Activated effector memory CD4-positive, alpha-beta T cell treated with anti-CD3 and anti-CD28 coated beads, Interleukin-2, amount 50 U/mL, for 16 hours (primary cell): ENCODE measurements at regions not wholly inside any gene's neighbourhood (a gene's known extent, or its start where the extent isn't known, plus 50 kb on each side); places are given as distances from the start of the nearest gene placed in this dataset.

ENCODE experiments used
- DNase-seq: peaks from one replicate; pipeline ENCODE4 v3.0.0-alpha.2; 2020

GRCh38 chr7:155138204-155138603, 68.1 kb downstream of the HTR5A start:
- DNase-seq = no peak

GRCh38 chr7:155141562-155141961, 71.4 kb downstream of the HTR5A start:
- peak; percentile 52 for DNase-seq

- no peak for DNase-seq
Observed at GRCh38 chr7:155143381-155143780, 73.3 kb downstream of the HTR5A start.

GRCh38 chr7:155144371-155144770, 74.2 kb downstream of the HTR5A start:
- peak; percentile 25 for DNase-seq

- peak; percentile 50 for DNase-seq
Observed at GRCh38 chr7:155145477-155146255, 75.5 kb downstream of the HTR5A start.

- no peak for DNase-seq
Observed at GRCh38 chr7:155147172-155147571, 77.0 kb downstream of the HTR5A start.

- peak; percentile 34 for DNase-seq
Observed at GRCh38 chr7:155147624-155148023, 77.5 kb downstream of the HTR5A start.

- peak; percentile 37 for DNase-seq
Observed at GRCh38 chr7:155153676-155154075, 83.6 kb downstream of the HTR5A start.

- DNase-seq = peak; percentile 12
Observed at GRCh38 chr7:155154586-155154985, 84.5 kb downstream of the HTR5A start.

GRCh38 chr7:155161690-155162089, 91.6 kb downstream of the HTR5A start:
- peak; percentile 14 for DNase-seq

GRCh38 chr7:155162422-155162821, 92.3 kb downstream of the HTR5A start:
- DNase-seq = no peak

GRCh38 chr7:155163696-155164095, 93.6 kb downstream of the HTR5A start:
- DNase-seq = peak; percentile 48

GRCh38 chr7:155164316-155164715, 94.2 kb downstream of the HTR5A start:
- peak; percentile 48 for DNase-seq

- DNase-seq = peak; percentile 39
Observed at GRCh38 chr7:155166108-155166507, 96.0 kb downstream of the HTR5A start.

GRCh38 chr7:155166673-155167370, 96.7 kb downstream of the HTR5A start:
- peak; percentile 59 for DNase-seq

- DNase-seq = peak; percentile 52
Observed at GRCh38 chr7:155167706-155168365, 97.7 kb downstream of the HTR5A start.

GRCh38 chr7:155168597-155169480, 98.7 kb downstream of the HTR5A start:
- DNase-seq = peak; percentile 37

- DNase-seq = peak; percentile 45
Observed at GRCh38 chr7:155169498-155170065, 99.5 kb downstream of the HTR5A start.

GRCh38 chr7:155170331-155170730, 100.2 kb downstream of the HTR5A start:
- DNase-seq = peak; percentile 8

GRCh38 chr7:155172141-155172540, 102.0 kb downstream of the HTR5A start:
- peak; percentile 19 for DNase-seq

GRCh38 chr7:155173905-155174304, 103.8 kb downstream of the HTR5A start:
- peak; percentile 44 for DNase-seq

- DNase-seq = peak; percentile 10
Observed at GRCh38 chr7:155178096-155178495, 108.0 kb downstream of the HTR5A start.
